H9 (cell line): ENCODE measurements at regions not wholly inside any gene's neighbourhood (a gene's known extent, or its start where the extent isn't known, plus 50 kb on each side); places are given as distances from the start of the nearest gene placed in this dataset.

Source experiments
- DNase-seq: peaks from one replicate; pipeline ENCODE4 v3.0.0-alpha.2; 2017
- H2AFZ ChIP-seq: one replicate; pipeline ENCODE4 v1.6.1; 2013; ENCODE audit warnings: mild to moderate bottlenecking, low read length, control low read depth, moderate library complexity
- H2AK5ac ChIP-seq: 2 replicates; pipeline ENCODE4 v1.6.1; 2013; ENCODE audit warnings: low read length, control low read depth, mixed read lengths; ENCODE audit not compliant: insufficient read length
- H2BK120ac ChIP-seq: one replicate; pipeline ENCODE4 v1.6.1; 2013; ENCODE audit warnings: low read depth, mild to moderate bottlenecking, low read length, control low read depth, inconsistent platforms; ENCODE audit not compliant: poor library complexity, severe bottlenecking
- H2BK12ac ChIP-seq: 2 replicates; pipeline ENCODE4 v1.6.1; 2013; ENCODE audit warnings: low read length, control low read depth, mixed read lengths, low read depth; ENCODE audit not compliant: insufficient read length
- H2BK15ac ChIP-seq: 2 replicates; pipeline ENCODE4 v1.6.1; 2013; ENCODE audit warnings: low read depth, low read length, control low read depth
- H2BK20ac ChIP-seq: one replicate; pipeline ENCODE4 v1.6.1; 2013; ENCODE audit warnings: low read depth, mild to moderate bottlenecking, low read length, control low read depth, inconsistent platforms; ENCODE audit not compliant: poor library complexity, severe bottlenecking
- H2BK5ac ChIP-seq: 2 replicates; pipeline ENCODE4 v1.6.1; 2013; ENCODE audit warnings: low read length, control low read depth, mixed read lengths; ENCODE audit not compliant: insufficient read length
- H3K14ac ChIP-seq: 2 replicates; pipeline ENCODE4 v1.6.1; 2013; ENCODE audit warnings: low read length, control low read depth; ENCODE audit not compliant: insufficient read depth
- H3K18ac ChIP-seq: 2 replicates; pipeline ENCODE4 v1.6.1; 2013; ENCODE audit warnings: low read depth, mild to moderate bottlenecking, mixed read lengths, low read length, control low read depth; ENCODE audit not compliant: insufficient read length
- H3K23ac ChIP-seq: 2 replicates; pipeline ENCODE4 v1.6.1; 2013; ENCODE audit warnings: low read length, control low read depth, mixed read lengths, low read depth; ENCODE audit not compliant: insufficient read length
- H3K23me2 ChIP-seq: 2 replicates; pipeline ENCODE4 v1.6.1; 2013; ENCODE audit warnings: low read depth, mild to moderate bottlenecking, mixed read lengths, low read length, control low read depth; ENCODE audit not compliant: insufficient read length, poor library complexity, severe bottlenecking
- H3K27ac ChIP-seq: 2 replicates; pipeline ENCODE4 v1.5.1; 2013; ENCODE audit warnings: low read length, control low read depth, mixed read lengths, low read depth; ENCODE audit not compliant: insufficient read length
- H3K27me3 ChIP-seq: 2 replicates; pipeline ENCODE4 v1.6.1; 2013; ENCODE audit warnings: low read length, control low read depth, inconsistent platforms; ENCODE audit not compliant: insufficient read depth
- H3K4ac ChIP-seq: 2 replicates; pipeline ENCODE4 v1.6.1; 2013; ENCODE audit warnings: low read depth, mild to moderate bottlenecking, control low read depth, inconsistent platforms, low read length, moderate library complexity
- H3K4me1 ChIP-seq: 2 replicates; pipeline ENCODE4 v1.6.1; 2013; ENCODE audit warnings: low read length, control low read depth, inconsistent platforms; ENCODE audit not compliant: insufficient read depth
- H3K4me2 ChIP-seq: 2 replicates; pipeline ENCODE4 v1.6.1; 2013; ENCODE audit warnings: low read length, control low read depth, mixed read lengths; ENCODE audit not compliant: insufficient read length, insufficient read depth
- H3K56ac ChIP-seq: 2 replicates; pipeline ENCODE4 v1.6.1; 2013; ENCODE audit warnings: low read depth, mild to moderate bottlenecking, mixed read lengths, low read length, control low read depth; ENCODE audit not compliant: insufficient read length
- H3K79me1 ChIP-seq: 2 replicates; pipeline ENCODE4 v1.6.1; 2013; ENCODE audit warnings: low read depth, mild to moderate bottlenecking, moderate library complexity, low read length, control low read depth, inconsistent platforms; ENCODE audit not compliant: insufficient read depth, poor library complexity, severe bottlenecking
- H3K79me2 ChIP-seq: 2 replicates; pipeline ENCODE4 v1.6.1; 2013; ENCODE audit warnings: low read length, control low read depth, inconsistent platforms; ENCODE audit not compliant: insufficient read depth
- H3K9ac ChIP-seq: 2 replicates; pipeline ENCODE4 v1.6.1; 2013; ENCODE audit warnings: low read length, control low read depth, mixed read lengths; ENCODE audit not compliant: insufficient read length; ENCODE audit errors: extremely low read depth
- H3K9me3 ChIP-seq: one replicate; pipeline ENCODE4 v1.6.1; 2013; ENCODE audit warnings: low read depth, low read length, inconsistent platforms; ENCODE audit not compliant: control insufficient read depth
- H3T11ph ChIP-seq: one replicate; pipeline ENCODE4 v1.6.1; 2013; ENCODE audit warnings: mild to moderate bottlenecking, low read length, control low read depth, inconsistent platforms
- H4K20me1 ChIP-seq: one replicate; pipeline ENCODE4 v1.6.1; 2013; ENCODE audit not compliant: control insufficient read depth, insufficient read length, insufficient read depth
- H4K5ac ChIP-seq: 2 replicates; pipeline ENCODE4 v1.6.1; 2013; ENCODE audit warnings: low read depth, mild to moderate bottlenecking, mixed read lengths, low read length, control low read depth; ENCODE audit not compliant: insufficient read length
- H4K8ac ChIP-seq: replicated peaks from 2 replicates; pipeline ENCODE4 v1.6.1; 2013; ENCODE audit warnings: low read length, control low read depth, mixed read lengths, low read depth; ENCODE audit not compliant: insufficient read length
- H4K91ac ChIP-seq: 2 replicates; pipeline ENCODE4 v1.6.1; 2013; ENCODE audit warnings: low read depth, mild to moderate bottlenecking, moderate library complexity, mixed read lengths, low read length, control low read depth; ENCODE audit not compliant: insufficient read length
- H3K27ac Mint-ChIP-seq, 3 experiments: 2 replicates in 2 of 3; 3 replicates in 1 of 3; pipeline ENCODE4 v1.8.0; 2020 to 2021; ENCODE audit warnings: mixed read lengths in 3 of 3, mild to moderate bottlenecking in 1 of 3, moderate library complexity in 1 of 3
- H3K27me3 Mint-ChIP-seq: 2 replicates; pipeline ENCODE4 v1.8.0; 2021; ENCODE audit warnings: low read depth, mild to moderate bottlenecking, moderate library complexity, mixed read lengths
- H3K36me3 Mint-ChIP-seq, 3 experiments: 2 replicates in 2 of 3; 3 replicates in 1 of 3; pipeline ENCODE4 v1.8.0; 2020 to 2021; ENCODE audit warnings: low read depth in 3 of 3, mixed read lengths in 3 of 3; ENCODE audit not compliant: insufficient read depth in 1 of 3
- H3K4me1 Mint-ChIP-seq, 2 experiments: 2 replicates each; pipeline ENCODE4 v1.8.0; 2020; ENCODE audit warnings: mixed read lengths in 2 of 2
- H3K4me3 Mint-ChIP-seq, 2 experiments: 2 replicates in 1 of 2; 3 replicates in 1 of 2; pipeline ENCODE4 v1.8.0; 2020 to 2021; ENCODE audit warnings: mild to moderate bottlenecking in 2 of 2, mixed read lengths in 2 of 2, moderate library complexity in 1 of 2
- H3K9me3 Mint-ChIP-seq, 2 experiments: 2 replicates in 1 of 2; 3 replicates in 1 of 2; pipeline ENCODE4 v1.8.0; 2020; ENCODE audit warnings: mild to moderate bottlenecking in 2 of 2, mixed read lengths in 2 of 2, moderate library complexity in 1 of 2
- WGBS: extraction: QIAGEN DNeasy Blood & Tissue Kit; methylation state at CpG from one replicate; pipeline ENCODE4 v1.1.7; 2013; ENCODE audit warnings: missing lambda C conversion rate, low lambda C conversion rate, mixed read lengths; ENCODE audit not compliant: insufficient read length; ENCODE audit errors: extremely low coverage; 5-methylcytosine and 5-hydroxymethylcytosine counted together
- TF ChIP-seq, protein P1 (sequence below): fragments of 200-600 bp; sonication (generic); conservative IDR thresholded peaks from 3 replicates; pipeline ENCODE4 v1.8.0; 2021; ENCODE audit warnings: antibody characterized with exemption, mild to moderate bottlenecking

GRCh38 chr15:38068626-38069391 lies 134.4 kb downstream of the TMCO5A start:
- Mint-ChIP-seq H3K36me3 (no peaks in the 10 kb centered on the region), H3K4me3 (no peak overlapping the region)

More at GRCh38 chr15:38068626-38069391, 134.4 kb downstream of the TMCO5A start:
- DNase-seq: no peak
- Histone ChIP-seq H3K56ac (no peak overlapping the region), H3K23ac (no peak overlapping the region), H4K91ac (no peak overlapping the region), H2BK120ac (no peak overlapping the region), H4K5ac (no peak overlapping the region), H2AK5ac (no peak overlapping the region), H2BK20ac (no peak overlapping the region), H3K9ac (no peak overlapping the region), H4K8ac (no peak overlapping the region), H2BK15ac (no peak overlapping the region), H3K23me2 (peaks cover 16% of the 10 kb centered on the region), H3K4ac (no peak overlapping the region), H3K4me1 (no peaks in the 10 kb centered on the region; the same call in 1 of the 2 replicates), H3K79me1 (no peaks in the 10 kb centered on the region), H3T11ph (no peak overlapping the region), H3K79me2 (no peaks in the 10 kb centered on the region), H3K4me2 (no peak overlapping the region), H2AFZ (no peak overlapping the region), H3K14ac (no peak overlapping the region), H3K9me3 (no peaks in the 10 kb centered on the region), H2BK12ac (no peak overlapping the region), H2BK5ac (no peak overlapping the region), H4K20me1 (no peaks in the 10 kb centered on the region), H3K27me3 (peaks cover 17% of the 10 kb centered on the region; the same call in 1 of the 2 replicates), H3K27ac (no peak overlapping the region), H3K18ac (no peak overlapping the region)
- Mint-ChIP-seq H3K4me1 (peaks cover 33 to 55% of the 10 kb centered on the region in 2 experiments), H3K27me3 (peaks cover 62% of the 10 kb centered on the region), H3K27ac (no peak overlapping the region), H3K9me3 (no peaks in the 10 kb centered on the region; a peak in 2 of 5 replicates)
- no CpG with 5 or more reads among the region's 7 CpGs for WGBS
- TF ChIP-seq, protein P1, sequence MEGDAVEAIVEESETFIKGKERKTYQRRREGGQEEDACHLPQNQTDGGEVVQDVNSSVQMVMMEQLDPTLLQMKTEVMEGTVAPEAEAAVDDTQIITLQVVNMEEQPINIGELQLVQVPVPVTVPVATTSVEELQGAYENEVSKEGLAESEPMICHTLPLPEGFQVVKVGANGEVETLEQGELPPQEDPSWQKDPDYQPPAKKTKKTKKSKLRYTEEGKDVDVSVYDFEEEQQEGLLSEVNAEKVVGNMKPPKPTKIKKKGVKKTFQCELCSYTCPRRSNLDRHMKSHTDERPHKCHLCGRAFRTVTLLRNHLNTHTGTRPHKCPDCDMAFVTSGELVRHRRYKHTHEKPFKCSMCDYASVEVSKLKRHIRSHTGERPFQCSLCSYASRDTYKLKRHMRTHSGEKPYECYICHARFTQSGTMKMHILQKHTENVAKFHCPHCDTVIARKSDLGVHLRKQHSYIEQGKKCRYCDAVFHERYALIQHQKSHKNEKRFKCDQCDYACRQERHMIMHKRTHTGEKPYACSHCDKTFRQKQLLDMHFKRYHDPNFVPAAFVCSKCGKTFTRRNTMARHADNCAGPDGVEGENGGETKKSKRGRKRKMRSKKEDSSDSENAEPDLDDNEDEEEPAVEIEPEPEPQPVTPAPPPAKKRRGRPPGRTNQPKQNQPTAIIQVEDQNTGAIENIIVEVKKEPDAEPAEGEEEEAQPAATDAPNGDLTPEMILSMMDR: no peak
